Fibroblast of the aortic adventitia (primary cell): ENCODE measurements at regions not wholly inside any gene's neighbourhood (a gene's known extent, or its start where the extent isn't known, plus 50 kb on each side); places are given as distances from the start of the nearest gene placed in this dataset.

Experiments
- DNase-seq: peaks from one replicate; pipeline ENCODE4 v3.0.0-alpha.2; 2010; ENCODE audit warnings: low read depth
- H3K4me3 ChIP-seq: 2 replicates; pipeline ENCODE4 v1.5.1; 2011; ENCODE audit warnings: low read depth, mild to moderate bottlenecking, control low read depth, low read length, moderate library complexity
- CTCF ChIP-seq: IDR thresholded peaks from 2 replicates; pipeline ENCODE4 v1.5.1; 2011; ENCODE audit warnings: mild to moderate bottlenecking, low read length, control low read depth, inconsistent platforms; ENCODE audit not compliant: insufficient read depth

DNA sequence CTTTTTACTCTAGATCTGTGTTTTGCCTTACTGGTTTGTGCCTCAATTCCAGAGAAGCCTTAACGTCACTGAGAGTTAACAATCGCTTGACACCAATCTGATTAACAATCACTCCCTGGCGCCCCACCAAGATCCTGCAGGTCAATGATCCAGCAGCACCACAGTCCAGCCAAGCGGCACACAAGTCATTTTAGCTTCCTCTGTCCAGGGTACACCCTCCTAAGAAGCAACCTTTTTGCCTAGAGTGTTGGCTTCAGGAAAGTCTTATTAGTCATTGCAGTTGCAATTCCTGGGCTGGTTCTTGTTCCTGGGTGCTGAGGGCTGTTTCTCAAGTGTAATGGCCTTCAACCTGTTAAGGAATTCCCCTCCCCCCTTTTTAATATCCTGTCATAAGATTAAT lies 323.0 kb upstream of the USP25 start:
- no peak for DNase-seq
- no peak overlapping the region for H3K4me3 ChIP-seq

GRCh38 chr21:15407585-15407984 lies 322.2 kb upstream of the USP25 start:
- no peak overlapping the region for H3K4me3 ChIP-seq
- no peak for TF ChIP-seq CTCF
- no peak for DNase-seq

More for the DNA sequence above, 323.0 kb upstream of the USP25 start:
- no peak for TF ChIP-seq CTCF

- H3K4me3 ChIP-seq, result no peak overlapping the region
- no peak for TF ChIP-seq CTCF
- no peak for DNase-seq
Measured at GRCh38 chr21:15408089-15408488, 321.7 kb upstream of the USP25 start.

DNA sequence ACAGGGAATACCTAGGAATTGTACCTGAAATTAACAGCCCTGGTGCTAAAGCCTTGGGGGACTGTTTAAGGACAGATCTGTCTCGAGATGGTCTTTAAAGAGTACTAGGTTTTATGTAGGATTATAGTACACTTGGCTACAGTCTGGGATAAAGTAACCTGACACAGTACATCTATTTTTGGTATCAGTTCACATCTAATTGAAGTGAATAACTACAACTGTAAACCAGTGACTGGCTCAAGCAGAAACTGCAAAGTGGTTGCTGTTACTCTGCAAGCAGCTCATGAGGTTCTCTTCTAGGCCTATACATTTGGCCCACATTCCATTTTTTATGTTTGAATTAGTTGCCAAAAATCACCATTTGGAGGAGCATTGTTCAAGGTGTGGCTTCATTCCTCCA lies 320.8 kb upstream of the USP25 start:
- DNase-seq, result no peak
- H3K4me3 ChIP-seq, result no peak overlapping the region
- no peak for TF ChIP-seq CTCF

DNA sequence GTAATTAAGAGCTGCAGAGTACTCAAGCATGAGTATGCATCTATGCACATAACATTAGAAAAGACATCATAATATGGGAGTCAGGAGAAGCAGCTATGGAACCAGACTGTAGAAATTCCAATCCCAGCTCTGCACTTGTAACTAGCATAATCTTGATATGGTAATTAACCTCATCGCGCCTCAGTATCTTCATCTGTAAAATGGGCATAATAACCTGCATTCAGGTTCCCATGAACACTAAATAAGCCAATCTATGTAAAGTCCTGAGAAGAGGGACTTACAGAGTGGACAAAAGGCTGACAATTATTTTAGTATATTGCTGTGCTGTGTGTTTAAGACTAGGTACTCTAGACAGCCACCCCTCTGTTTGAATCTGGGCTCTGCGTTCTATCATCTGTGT lies 318.9 kb upstream of the USP25 start:
- no peak for TF ChIP-seq CTCF
- DNase-seq, result no peak
- H3K4me3 ChIP-seq, result no peak overlapping the region

GRCh38 chr21:15414057-15414456 lies 315.7 kb upstream of the USP25 start:
- no peak for TF ChIP-seq CTCF
- H3K4me3 ChIP-seq, result no peak overlapping the region
- DNase-seq, result no peak

DNA sequence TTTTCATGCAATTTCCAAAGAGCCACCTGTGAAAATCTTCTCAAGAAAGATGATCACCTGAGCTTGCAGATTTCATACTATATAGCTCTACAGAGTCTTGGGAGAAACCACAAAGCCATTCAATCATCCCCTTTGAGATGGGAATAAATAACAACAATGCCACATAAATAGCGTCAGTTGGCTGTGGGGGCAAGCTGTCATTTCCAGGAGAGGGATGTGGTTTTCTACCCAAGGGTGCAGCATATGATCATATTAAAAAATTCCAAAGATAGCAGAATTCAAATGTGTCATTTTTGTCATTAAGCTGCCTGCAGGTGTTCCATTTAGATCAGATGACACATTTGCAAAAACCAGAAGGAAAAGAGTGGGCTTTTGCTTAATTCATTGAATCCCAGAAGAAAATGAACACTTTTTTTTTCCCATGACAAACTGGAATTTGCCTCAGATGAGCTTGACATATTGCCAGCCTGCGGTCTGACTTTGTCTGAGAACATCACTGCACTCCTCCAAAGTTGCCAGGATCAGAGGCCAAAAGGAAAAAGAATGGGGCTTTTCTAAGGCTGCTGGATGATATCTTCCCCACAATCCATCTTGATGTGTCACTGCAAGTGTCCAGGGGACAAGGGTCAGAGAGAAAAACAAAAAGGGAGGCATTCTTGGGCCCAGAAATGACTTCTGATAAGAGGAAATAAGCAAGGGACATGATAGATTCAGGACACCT lies 314.1 kb upstream of the USP25 start:
- no peak for TF ChIP-seq CTCF
- no peak overlapping the region for H3K4me3 ChIP-seq
- DNase-seq, result peak; percentile 73
